ENCODE measurements at regions not wholly inside any gene's neighbourhood (a gene's known extent, or its start where the extent isn't known, plus 50 kb on each side); places are given as distances from the start of the nearest gene placed in this dataset.

GRCh38 chr17:65368341-65368740, 193.1 kb downstream of the AXIN2 start:
- no peaks in the 10 kb centered on the region for H3K36me3 ChIP-seq (ENCODE audit: low read depth)
- no peak overlapping the region for H3K4me3 ChIP-seq (ENCODE audit: severe bottlenecking)
- peaks cover 2% of the 10 kb centered on the region for H3K9me3 ChIP-seq (ENCODE audit: severe bottlenecking)
- TF ChIP-seq CTCF (IDR thresholded peaks at IDR 0.05; ENCODE audit: poor library complexity, severe bottlenecking), result no peak
- ATAC-seq (ENCODE audit: low read depth) (no peak), DNase-seq (ENCODE audit: low spot score) (no peak)
- H3K27me3 ChIP-seq (ENCODE audit: insufficient read depth, poor library complexity, severe bottlenecking), result peaks cover 8% of the 10 kb centered on the region
- H3K27ac ChIP-seq (ENCODE audit: poor library complexity, severe bottlenecking), result no peak overlapping the region
- H3K4me1 ChIP-seq (ENCODE audit: insufficient read depth, poor library complexity, severe bottlenecking), result no peaks in the 10 kb centered on the region

- Histone ChIP-seq H3K4me3 (ENCODE audit: severe bottlenecking) (no peak overlapping the region), H3K9me3 (ENCODE audit: severe bottlenecking) (peaks cover 2% of the 10 kb centered on the region), H3K36me3 (ENCODE audit: low read depth) (no peaks in the 10 kb centered on the region), H3K27ac (ENCODE audit: poor library complexity, severe bottlenecking) (no peak overlapping the region), H3K4me1 (ENCODE audit: insufficient read depth, poor library complexity, severe bottlenecking) (peaks cover 6% of the 10 kb centered on the region), H3K27me3 (ENCODE audit: insufficient read depth, poor library complexity, severe bottlenecking) (peaks cover 8% of the 10 kb centered on the region)
- TF ChIP-seq CTCF (IDR thresholded peaks at IDR 0.05; ENCODE audit: poor library complexity, severe bottlenecking), result no peak
- ATAC-seq (ENCODE audit: low read depth) (no peak), DNase-seq (ENCODE audit: low spot score) (no peak)
Measured at GRCh38 chr17:65366102-65366844, 195.2 kb downstream of the AXIN2 start.

GRCh38 chr17:65365169-65365568, 196.3 kb downstream of the AXIN2 start:
- Histone ChIP-seq H3K9me3 (ENCODE audit: severe bottlenecking) (peaks cover 2% of the 10 kb centered on the region), H3K27ac (ENCODE audit: poor library complexity, severe bottlenecking) (no peak overlapping the region), H3K36me3 (ENCODE audit: low read depth) (no peaks in the 10 kb centered on the region), H3K4me1 (ENCODE audit: insufficient read depth, poor library complexity, severe bottlenecking) (peaks cover 6% of the 10 kb centered on the region), H3K27me3 (ENCODE audit: insufficient read depth, poor library complexity, severe bottlenecking) (peaks cover 3% of the 10 kb centered on the region), H3K4me3 (ENCODE audit: severe bottlenecking) (no peak overlapping the region)
- no peak for ATAC-seq (ENCODE audit: low read depth)
- TF ChIP-seq CTCF (IDR thresholded peaks at IDR 0.05; ENCODE audit: poor library complexity, severe bottlenecking), result no peak
- no peak for DNase-seq (ENCODE audit: low spot score)

- DNase-seq (ENCODE audit: low spot score), result no peak
- Histone ChIP-seq H3K36me3 (ENCODE audit: low read depth) (no peaks in the 10 kb centered on the region), H3K27ac (ENCODE audit: poor library complexity, severe bottlenecking) (no peak overlapping the region), H3K4me3 (ENCODE audit: severe bottlenecking) (no peak overlapping the region), H3K9me3 (ENCODE audit: severe bottlenecking) (peaks cover 2% of the 10 kb centered on the region), H3K27me3 (ENCODE audit: insufficient read depth, poor library complexity, severe bottlenecking) (no peaks in the 10 kb centered on the region), H3K4me1 (ENCODE audit: insufficient read depth, poor library complexity, severe bottlenecking) (peaks cover 7% of the 10 kb centered on the region)
- ATAC-seq (ENCODE audit: low read depth), result no peak
- TF ChIP-seq CTCF (IDR thresholded peaks at IDR 0.05; ENCODE audit: poor library complexity, severe bottlenecking), result no peak
Measured at GRCh38 chr17:65364438-65364837, 197.0 kb downstream of the AXIN2 start.

GRCh38 chr17:65362826-65363225, 198.6 kb downstream of the AXIN2 start:
- peaks cover 2% of the 10 kb centered on the region for H3K9me3 ChIP-seq (ENCODE audit: severe bottlenecking)
- no peak overlapping the region for H3K27ac ChIP-seq (ENCODE audit: poor library complexity, severe bottlenecking)
- TF ChIP-seq CTCF (IDR thresholded peaks at IDR 0.05; ENCODE audit: poor library complexity, severe bottlenecking), result no peak
- H3K36me3 ChIP-seq (ENCODE audit: low read depth), result no peaks in the 10 kb centered on the region
- DNase-seq (ENCODE audit: low spot score), result no peak
- H3K4me1 ChIP-seq (ENCODE audit: insufficient read depth, poor library complexity, severe bottlenecking), result peaks cover 17% of the 10 kb centered on the region
- H3K4me3 ChIP-seq (ENCODE audit: severe bottlenecking), result no peak overlapping the region
- peak; percentile 64 for ATAC-seq (ENCODE audit: low read depth)
- no peaks in the 10 kb centered on the region for H3K27me3 ChIP-seq (ENCODE audit: insufficient read depth, poor library complexity, severe bottlenecking)

Measured in RWPE2 (cell line).